H54 (cell line): ENCODE measurements at regions not wholly inside any gene's neighbourhood (a gene's known extent, or its start where the extent isn't known, plus 50 kb on each side); places are given as distances from the start of the nearest gene placed in this dataset.
A peak's percentile ranks its signal among the peaks of the same experiment; 100 is the strongest.
"Not testable (repeated sequence)": the region's sequence is repeated elsewhere in the genome, so short reads cannot be mapped to it uniquely, and the experiment has no call there.

ENCODE experiments used
- DNase-seq: peaks from one replicate; pipeline ENCODE4 v3.0.0; 2011; ENCODE audit warnings: low spot score, mixed read lengths; ENCODE audit not compliant: insufficient read length
- FAIRE-seq: peaks from 3 replicates; lab custom pipeline; 2011; peaks lifted over from hg19 to GRCh38; lab: Jason Lieb, UNC
- POLR2A ChIP-seq: IDR thresholded peaks from 2 replicates; pipeline ENCODE4 v1.6.1; 2011; ENCODE audit warnings: low read depth, mild to moderate bottlenecking, low read length

GRCh38 chr14:90458536-90458935 lies 61.7 kb downstream of the CALM1 start:
- no peak for FAIRE-seq

GRCh38 chr14:90460136-90460535 lies 63.3 kb downstream of the CALM1 start:
- DNase-seq (no peak), FAIRE-seq (no peak)
- TF ChIP-seq POLR2A, result no peak

More at GRCh38 chr14:90458536-90458935, 61.7 kb downstream of the CALM1 start:
- DNase-seq, result no peak
- TF ChIP-seq POLR2A, result no peak

- no peak for DNase-seq
- TF ChIP-seq POLR2A, result no peak
- no peak for FAIRE-seq
Measured at GRCh38 chr14:90461425-90461824, 64.6 kb downstream of the CALM1 start.

GRCh38 chr14:90464481-90464880 lies 67.7 kb downstream of the CALM1 start:
- no peak for TF ChIP-seq POLR2A
- DNase-seq (no peak), FAIRE-seq (no peak)

GRCh38 chr14:90467501-90467900 lies 70.7 kb downstream of the CALM1 start:
- TF ChIP-seq POLR2A, result no peak
- FAIRE-seq (no peak), DNase-seq (no peak)

- DNase-seq, FAIRE-seq: not testable (repeated sequence)
Measured at GRCh38 chr14:90469416-90469815, 72.6 kb downstream of the CALM1 start.

GRCh38 chr14:90472632-90473031 lies 75.8 kb downstream of the CALM1 start:
- DNase-seq (no peak), FAIRE-seq (peak; percentile 38)
- TF ChIP-seq POLR2A, result no peak
